ENCODE measurements at regions not wholly inside any gene's neighbourhood (a gene's known extent, or its start where the extent isn't known, plus 50 kb on each side); places are given as distances from the start of the nearest gene placed in this dataset.

DNA sequence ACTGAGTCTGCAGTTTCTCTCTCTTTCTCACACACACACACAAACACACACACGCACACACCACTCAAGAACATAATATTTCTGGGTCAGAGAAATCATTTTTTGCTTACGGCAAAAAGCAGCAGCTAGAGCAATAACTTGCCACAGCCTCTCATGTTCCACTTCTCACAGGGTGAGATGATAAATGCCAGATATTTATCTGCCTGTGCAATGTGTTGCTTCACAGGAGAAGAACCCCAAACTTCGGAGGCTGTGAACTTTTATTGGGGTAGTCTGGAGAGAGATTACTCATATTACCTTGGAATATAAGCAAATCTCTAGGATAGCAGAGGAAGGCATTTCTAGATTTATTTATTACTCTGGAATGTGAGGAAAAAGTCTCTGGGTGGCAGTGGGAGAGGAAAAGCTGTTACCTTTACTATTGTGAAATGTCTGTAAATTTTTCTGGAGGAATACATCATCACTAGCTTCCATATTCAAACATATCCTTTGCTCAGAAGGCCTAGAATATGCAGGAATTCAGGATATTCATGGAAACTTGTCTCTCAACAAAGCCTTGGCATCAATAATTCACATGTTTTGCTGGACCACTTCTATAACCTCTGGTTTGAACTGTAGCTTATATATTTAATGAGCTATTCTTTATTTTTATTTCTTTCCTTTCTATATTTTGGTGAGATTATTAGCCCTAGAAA, 369.2 kb downstream of the NSUN3 start:
- H3K27me3 ChIP-seq (replicated peaks; ENCODE audit: insufficient read depth) = no peaks in the 10 kb centered on the region
- no peak overlapping the region for H3K27ac ChIP-seq
- H3K36me3 ChIP-seq = no peaks in the 10 kb centered on the region
- DNase-seq (ENCODE audit: low spot score) (no peak), ATAC-seq (ENCODE audit: insufficient number of reproducible peaks, low FRiP score, low read depth) (no peak)
- TF ChIP-seq, protein P1, sequence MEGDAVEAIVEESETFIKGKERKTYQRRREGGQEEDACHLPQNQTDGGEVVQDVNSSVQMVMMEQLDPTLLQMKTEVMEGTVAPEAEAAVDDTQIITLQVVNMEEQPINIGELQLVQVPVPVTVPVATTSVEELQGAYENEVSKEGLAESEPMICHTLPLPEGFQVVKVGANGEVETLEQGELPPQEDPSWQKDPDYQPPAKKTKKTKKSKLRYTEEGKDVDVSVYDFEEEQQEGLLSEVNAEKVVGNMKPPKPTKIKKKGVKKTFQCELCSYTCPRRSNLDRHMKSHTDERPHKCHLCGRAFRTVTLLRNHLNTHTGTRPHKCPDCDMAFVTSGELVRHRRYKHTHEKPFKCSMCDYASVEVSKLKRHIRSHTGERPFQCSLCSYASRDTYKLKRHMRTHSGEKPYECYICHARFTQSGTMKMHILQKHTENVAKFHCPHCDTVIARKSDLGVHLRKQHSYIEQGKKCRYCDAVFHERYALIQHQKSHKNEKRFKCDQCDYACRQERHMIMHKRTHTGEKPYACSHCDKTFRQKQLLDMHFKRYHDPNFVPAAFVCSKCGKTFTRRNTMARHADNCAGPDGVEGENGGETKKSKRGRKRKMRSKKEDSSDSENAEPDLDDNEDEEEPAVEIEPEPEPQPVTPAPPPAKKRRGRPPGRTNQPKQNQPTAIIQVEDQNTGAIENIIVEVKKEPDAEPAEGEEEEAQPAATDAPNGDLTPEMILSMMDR (IDR thresholded peaks at IDR 0.05) = no peak
- no peaks in the 10 kb centered on the region for H3K9me3 ChIP-seq
- no peak overlapping the region for H3K4me3 ChIP-seq
- peaks cover 3 to 4% of the 10 kb centered on the region in 2 donors for H3K4me1 ChIP-seq (ENCODE audit: control insufficient read depth in 1 of 2, low read depth in 2 of 2)

DNA sequence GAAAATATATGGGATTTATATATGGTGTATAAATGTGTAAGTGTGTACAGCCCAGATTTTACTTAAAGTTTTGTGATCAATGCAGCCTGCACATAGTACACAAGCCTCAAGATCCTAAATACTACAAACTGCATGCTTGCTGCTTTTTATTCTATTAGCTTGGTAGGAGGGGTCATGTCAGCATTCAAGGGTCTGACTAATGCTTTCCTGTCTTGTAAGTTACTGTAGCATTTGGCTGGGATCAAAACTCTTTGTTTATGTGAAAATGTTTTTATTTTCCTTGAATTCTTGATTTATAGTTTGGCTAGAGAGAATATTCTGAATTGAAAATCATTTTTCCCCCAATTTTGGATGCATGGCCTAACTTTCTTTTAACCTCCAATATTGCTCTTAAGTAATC, 370.9 kb downstream of the NSUN3 start:
- H3K27ac ChIP-seq = no peak overlapping the region
- H3K36me3 ChIP-seq = no peaks in the 10 kb centered on the region
- H3K27me3 ChIP-seq (replicated peaks; ENCODE audit: insufficient read depth) = no peaks in the 10 kb centered on the region
- DNase-seq (ENCODE audit: low spot score) = no peak
- no peak for ATAC-seq (ENCODE audit: insufficient number of reproducible peaks, low FRiP score, low read depth)
- no peak overlapping the region for H3K4me3 ChIP-seq
- no peaks in the 10 kb centered on the region for H3K9me3 ChIP-seq
- peaks cover 3 to 4% of the 10 kb centered on the region in 2 donors for H3K4me1 ChIP-seq (ENCODE audit: control insufficient read depth in 1 of 2, low read depth in 2 of 2)
- TF ChIP-seq, protein P1 (IDR thresholded peaks at IDR 0.05) = no peak

DNA sequence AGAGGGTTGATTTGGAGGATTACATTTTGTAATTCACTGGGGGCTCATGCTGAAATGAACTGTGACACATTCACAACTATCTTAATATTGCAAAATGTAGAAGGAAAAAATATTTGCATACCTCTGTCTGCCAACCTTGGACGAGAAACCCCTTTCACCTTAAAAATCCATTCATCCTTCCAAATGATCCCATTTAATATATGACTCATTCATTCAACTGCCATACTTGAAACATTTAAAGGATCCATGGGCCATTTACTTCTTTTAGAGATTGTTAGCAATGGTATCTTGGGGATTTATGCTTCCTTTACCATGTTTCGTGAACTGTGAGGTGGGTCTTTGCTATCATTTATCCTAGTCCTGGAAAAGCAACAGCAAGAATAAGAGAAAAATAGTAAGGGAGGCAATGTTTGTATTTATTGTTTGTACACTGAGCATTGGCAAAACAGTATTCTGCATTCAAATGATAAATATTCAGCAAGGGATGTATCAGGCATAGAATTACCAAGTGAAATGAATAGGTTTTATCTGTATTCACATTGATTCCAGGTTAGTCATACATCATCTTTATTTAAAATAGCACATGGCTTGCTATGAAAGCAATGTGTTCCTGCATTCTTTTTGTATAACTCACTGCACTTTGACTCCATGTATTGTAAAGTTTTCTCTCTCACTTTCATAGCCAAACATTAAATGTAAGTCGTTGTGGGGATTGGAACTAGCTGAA, 378.1 kb downstream of the NSUN3 start:
- H3K27ac ChIP-seq = no peak overlapping the region
- H3K4me1 ChIP-seq (ENCODE audit: control insufficient read depth in 1 of 2, low read depth in 2 of 2) = peaks cover 0 to 4% of the 10 kb centered on the region in 2 donors
- TF ChIP-seq, protein P1 (IDR thresholded peaks at IDR 0.05) = no peak
- ATAC-seq (ENCODE audit: insufficient number of reproducible peaks, low FRiP score, low read depth) (no peak), DNase-seq (ENCODE audit: low spot score) (no peak)
- H3K27me3 ChIP-seq (replicated peaks; ENCODE audit: insufficient read depth) = no peaks in the 10 kb centered on the region
- H3K36me3 ChIP-seq = no peaks in the 10 kb centered on the region
- H3K9me3 ChIP-seq = no peaks in the 10 kb centered on the region
- H3K4me3 ChIP-seq = no peak overlapping the region

DNA sequence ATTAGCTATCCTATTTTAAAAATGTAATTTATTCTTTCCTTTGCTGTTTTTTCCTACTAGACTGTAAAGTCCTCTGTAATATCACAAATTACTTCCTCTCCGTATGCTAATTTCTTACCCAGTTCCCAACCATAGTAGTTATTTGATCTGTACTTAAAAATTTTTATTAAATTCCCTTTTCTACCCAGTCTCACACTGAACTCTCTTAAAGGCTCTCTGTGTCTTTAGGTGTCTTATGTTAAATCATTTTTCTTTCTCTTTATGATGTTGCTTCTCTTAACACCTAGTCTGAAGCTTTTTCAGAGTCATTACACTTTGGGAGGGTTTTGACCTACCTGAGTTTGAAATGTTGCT, 378.6 kb downstream of the NSUN3 start:
- H3K4me3 ChIP-seq = no peak overlapping the region
- no peaks in the 10 kb centered on the region for H3K27me3 ChIP-seq (replicated peaks; ENCODE audit: insufficient read depth)
- no peaks in the 10 kb centered on the region for H3K36me3 ChIP-seq
- ATAC-seq (ENCODE audit: insufficient number of reproducible peaks, low FRiP score, low read depth) = no peak
- no peak overlapping the region for H3K27ac ChIP-seq
- TF ChIP-seq, protein P1 (IDR thresholded peaks at IDR 0.05) = no peak
- no peaks in the 10 kb centered on the region for H3K9me3 ChIP-seq
- DNase-seq (ENCODE audit: low spot score) = no peak
- peaks cover 0 to 4% of the 10 kb centered on the region in 2 donors for H3K4me1 ChIP-seq (ENCODE audit: control insufficient read depth in 1 of 2, low read depth in 2 of 2)

DNA sequence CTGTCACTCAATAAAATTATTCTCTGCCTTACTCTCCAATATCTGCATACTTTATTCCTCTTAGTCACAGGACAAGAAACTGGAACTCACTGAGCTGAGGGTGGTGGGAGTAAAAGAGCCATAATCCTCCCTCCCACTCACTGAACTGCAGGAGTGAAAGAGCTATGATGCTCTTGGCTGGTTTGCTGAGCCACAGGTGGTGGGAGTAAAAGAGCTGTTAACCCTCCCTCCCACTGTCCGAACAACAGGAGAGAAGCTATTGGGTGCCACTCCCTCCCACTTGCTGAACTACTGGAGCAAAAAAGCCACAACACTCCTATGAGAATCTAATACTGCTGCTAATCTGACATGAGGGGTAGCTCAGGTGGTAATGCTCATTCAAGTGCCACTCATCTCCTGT, 391.0 kb downstream of the NSUN3 start:
- no peaks in the 10 kb centered on the region for H3K9me3 ChIP-seq
- H3K27me3 ChIP-seq (replicated peaks; ENCODE audit: insufficient read depth) = no peaks in the 10 kb centered on the region
- DNase-seq (ENCODE audit: low spot score) = no peak
- no peak overlapping the region for H3K27ac ChIP-seq
- TF ChIP-seq, protein P1 (IDR thresholded peaks at IDR 0.05) = no peak
- H3K4me1 ChIP-seq (ENCODE audit: control insufficient read depth in 1 of 2, low read depth in 2 of 2) = no peaks in the 10 kb centered on the region
- no peaks in the 10 kb centered on the region for H3K36me3 ChIP-seq
- no peak overlapping the region for H3K4me3 ChIP-seq
- no peak for ATAC-seq (ENCODE audit: insufficient number of reproducible peaks, low FRiP score, low read depth)
